Loucy (cell line): ENCODE measurements at regions not wholly inside any gene's neighbourhood (a gene's known extent, or its start where the extent isn't known, plus 50 kb on each side); places are given as distances from the start of the nearest gene placed in this dataset.

Experiments
- EZH2phosphoT487 ChIP-seq: fragments of 200-600 bp; IDR thresholded peaks from 2 replicates; pipeline ENCODE4 v1.6.1; 2018; ENCODE audit warnings: antibody characterized with exemption, mild to moderate bottlenecking, moderate library complexity, borderline replicate concordance
- TF ChIP-seq, protein P1 (sequence below): fragments of 200-600 bp; sonication (generic); conservative IDR thresholded peaks from 2 replicates; pipeline ENCODE4 v1.5.1; 2014; ENCODE audit warnings: mild to moderate bottlenecking, antibody characterized with exemption, low read length

DNA sequence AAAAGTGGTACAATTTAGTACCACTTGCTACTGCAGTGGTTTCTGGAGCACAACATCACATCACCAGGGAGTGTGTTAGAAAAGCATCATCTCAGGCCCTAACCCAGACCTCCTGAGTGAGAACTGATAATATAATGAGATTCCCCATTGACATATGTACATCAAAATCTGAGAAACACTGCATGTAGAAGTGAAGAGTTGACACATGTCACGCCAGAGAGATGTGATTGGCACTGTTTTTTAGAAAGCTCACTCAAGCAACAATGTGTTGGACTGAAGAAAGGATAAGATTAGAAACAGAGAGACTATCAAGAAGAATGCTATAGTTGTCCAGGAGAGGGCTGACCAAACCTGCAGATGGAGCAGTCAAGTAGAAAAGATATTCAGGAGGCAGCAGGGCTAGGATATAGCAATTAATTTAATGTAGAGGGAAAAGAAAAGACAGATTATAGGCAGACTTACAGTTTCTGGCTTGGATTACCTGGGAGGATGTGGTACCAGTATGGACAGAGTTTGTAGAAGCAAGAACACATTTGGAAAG, 324.4 kb upstream of the ADAMTSL1 start:
- TF ChIP-seq, protein P1, sequence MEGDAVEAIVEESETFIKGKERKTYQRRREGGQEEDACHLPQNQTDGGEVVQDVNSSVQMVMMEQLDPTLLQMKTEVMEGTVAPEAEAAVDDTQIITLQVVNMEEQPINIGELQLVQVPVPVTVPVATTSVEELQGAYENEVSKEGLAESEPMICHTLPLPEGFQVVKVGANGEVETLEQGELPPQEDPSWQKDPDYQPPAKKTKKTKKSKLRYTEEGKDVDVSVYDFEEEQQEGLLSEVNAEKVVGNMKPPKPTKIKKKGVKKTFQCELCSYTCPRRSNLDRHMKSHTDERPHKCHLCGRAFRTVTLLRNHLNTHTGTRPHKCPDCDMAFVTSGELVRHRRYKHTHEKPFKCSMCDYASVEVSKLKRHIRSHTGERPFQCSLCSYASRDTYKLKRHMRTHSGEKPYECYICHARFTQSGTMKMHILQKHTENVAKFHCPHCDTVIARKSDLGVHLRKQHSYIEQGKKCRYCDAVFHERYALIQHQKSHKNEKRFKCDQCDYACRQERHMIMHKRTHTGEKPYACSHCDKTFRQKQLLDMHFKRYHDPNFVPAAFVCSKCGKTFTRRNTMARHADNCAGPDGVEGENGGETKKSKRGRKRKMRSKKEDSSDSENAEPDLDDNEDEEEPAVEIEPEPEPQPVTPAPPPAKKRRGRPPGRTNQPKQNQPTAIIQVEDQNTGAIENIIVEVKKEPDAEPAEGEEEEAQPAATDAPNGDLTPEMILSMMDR = no peak
- no peak for TF ChIP-seq EZH2phosphoT487
